CD14-positive monocyte (primary cell): ENCODE measurements at regions not wholly inside any gene's neighbourhood (a gene's known extent, or its start where the extent isn't known, plus 50 kb on each side); places are given as distances from the start of the nearest gene placed in this dataset.

Experiments used
- DNase-seq, 3 donors: peaks; one replicate each; pipeline ENCODE4 v3.0.0-alpha.2; 2011 to 2022
- H2AFZ ChIP-seq: 2 replicates; pipeline ENCODE4 v1.6.0; 2012; ENCODE audit warnings: mild to moderate bottlenecking, low read depth, low read length, inconsistent platforms; ENCODE audit not compliant: insufficient read depth, poor library complexity, severe bottlenecking
- H3K27ac ChIP-seq, 2 donors: 1 replicate in 1 of 2; 2 replicates in 1 of 2; pipeline ENCODE4 v1.5.1; 2012 to 2013; ENCODE audit warnings: low read length in 2 of 2, control low read depth in 1 of 2, inconsistent platforms in 1 of 2, low read depth in 1 of 2, mild to moderate bottlenecking in 1 of 2
- H3K27me3 ChIP-seq, 2 donors: one replicate each; pipeline versions ENCODE4 v1.6.0 to v1.6.1; 2011 to 2013; ENCODE audit warnings: low read length in 2 of 2; ENCODE audit not compliant: control insufficient read depth in 2 of 2, insufficient read depth in 2 of 2
- H3K36me3 ChIP-seq, 2 donors: replicated peaks in 1 of 2; 1 replicate in 1 of 2; 2 replicates in 1 of 2; pipeline versions ENCODE4 v1.5.1 to v1.6.1; 2012 to 2013; ENCODE audit warnings: low read length in 2 of 2, control low read depth in 1 of 2, inconsistent platforms in 1 of 2, mild to moderate bottlenecking in 1 of 2; ENCODE audit not compliant: insufficient read depth in 2 of 2, control insufficient read depth in 1 of 2
- H3K4me1 ChIP-seq, 2 donors: 1 replicate in 1 of 2; 2 replicates in 1 of 2; pipeline versions ENCODE4 v1.5.1 to v1.6.1; 2012 to 2013; ENCODE audit warnings: low read length in 2 of 2, control low read depth in 1 of 2, inconsistent platforms in 1 of 2, mild to moderate bottlenecking in 1 of 2, moderate library complexity in 1 of 2; ENCODE audit not compliant: insufficient read depth in 2 of 2, control insufficient read depth in 1 of 2
- H3K4me2 ChIP-seq: replicated peaks from 2 replicates; pipeline ENCODE3; 2012; ENCODE audit warnings: low read length, moderate library complexity, mild to moderate bottlenecking; ENCODE audit not compliant: poor library complexity, severe bottlenecking; ENCODE audit errors: extremely low read depth
- H3K4me3 ChIP-seq, 3 experiments: fragments of 200-600 bp in 1 of 3; sonication (generic) in 1 of 3; replicated peaks in 1 of 3; 1 replicate in 2 of 3; 2 replicates in 1 of 3; pipeline ENCODE4 v1.5.1; 2011 to 2013; ENCODE audit warnings: low read length in 3 of 3, mild to moderate bottlenecking in 3 of 3, control low read depth in 2 of 3, low read depth in 2 of 3, inconsistent platforms in 1 of 3, moderate library complexity in 1 of 3
- H3K79me2 ChIP-seq: 2 replicates; pipeline ENCODE4 v1.6.0; 2012; ENCODE audit warnings: mild to moderate bottlenecking, control low read depth, inconsistent platforms, low read length, moderate library complexity; ENCODE audit not compliant: insufficient read depth
- H3K9ac ChIP-seq: 2 replicates; pipeline ENCODE4 v1.6.0; 2017; ENCODE audit warnings: low read length, mild to moderate bottlenecking; ENCODE audit not compliant: insufficient read depth, poor library complexity, severe bottlenecking
- H3K9me3 ChIP-seq, 2 donors: replicated peaks in 1 of 2; 1 replicate in 1 of 2; 2 replicates in 1 of 2; pipeline versions ENCODE4 v1.5.1 to v1.6.1; 2012 to 2013; ENCODE audit warnings: low read length in 2 of 2, control low read depth in 1 of 2; ENCODE audit not compliant: control insufficient read depth in 1 of 2, insufficient read depth in 1 of 2
- H4K20me1 ChIP-seq: 2 replicates; pipeline ENCODE4 v1.6.0; 2012; ENCODE audit warnings: mild to moderate bottlenecking, low read length, control low read depth, moderate library complexity; ENCODE audit not compliant: insufficient read depth
- H3K27ac Mint-ChIP-seq, 7 donors: one replicate each; pipeline ENCODE4 v1.8.0; 2020; ENCODE audit warnings: mild to moderate bottlenecking in 7 of 7, mixed read lengths in 7 of 7, moderate library complexity in 6 of 7, inconsistent platforms in 2 of 7
- H3K27me3 Mint-ChIP-seq, 3 donors: one replicate each; pipeline ENCODE4 v1.8.0; 2021 to 2022; ENCODE audit warnings: low read depth in 3 of 3, mild to moderate bottlenecking in 3 of 3, mixed read lengths in 3 of 3, moderate library complexity in 3 of 3, inconsistent platforms in 1 of 3
- H3K36me3 Mint-ChIP-seq, 2 donors: one replicate each; pipeline ENCODE4 v1.8.0; 2020; ENCODE audit warnings: mixed read lengths in 2 of 2, inconsistent platforms in 1 of 2, mild to moderate bottlenecking in 1 of 2
- H3K4me1 Mint-ChIP-seq: one replicate; pipeline ENCODE4 v1.8.0; 2020; ENCODE audit warnings: mild to moderate bottlenecking, mixed read lengths
- H3K4me3 Mint-ChIP-seq, 2 donors: one replicate each; pipeline ENCODE4 v1.8.0; 2020; ENCODE audit warnings: mild to moderate bottlenecking in 2 of 2, mixed read lengths in 2 of 2, moderate library complexity in 1 of 2
- H3K9me3 Mint-ChIP-seq, 7 donors: one replicate each; pipeline ENCODE4 v1.8.0; 2020 to 2022; ENCODE audit warnings: mixed read lengths in 7 of 7, mild to moderate bottlenecking in 6 of 7, moderate library complexity in 6 of 7, inconsistent platforms in 2 of 7
- CTCF ChIP-seq: fragments of 200-600 bp; IDR thresholded peaks from one replicate; pipeline ENCODE4 v1.8.0; 2022; ENCODE audit warnings: antibody characterized with exemption, mild to moderate bottlenecking
- WGBS: methylation state at CpG from one replicate; pipeline ENCODE4 v1.1.5; 2013; ENCODE audit warnings: missing lambda C conversion rate; ENCODE audit not compliant: insufficient coverage; 5-methylcytosine and 5-hydroxymethylcytosine counted together
- intact Hi-C, 2 donors: fragments of 100-400 bp; cut with micrococcal nuclease; formaldehyde crosslinking; loops; one replicate each; pipeline versions ENCODE4 v1.15.0 to v1.15.1; 2023

GRCh38 chr9:115216873-115217272 is 98.9 kb upstream of the TNC start:
- DNase-seq: no peak
- Histone ChIP-seq H3K27me3 (no peaks in the 10 kb centered on the region), H3K27ac (no peak overlapping the region), H2AFZ (no peak overlapping the region), H3K4me3 (no peak overlapping the region), H3K4me1 (no peaks in the 10 kb centered on the region), H3K9ac (no peak overlapping the region), H3K9me3 (no peaks in the 10 kb centered on the region), H3K79me2 (no peaks in the 10 kb centered on the region), H4K20me1 (no peaks in the 10 kb centered on the region), H3K4me2 (no peak overlapping the region), H3K36me3 (no peaks in the 10 kb centered on the region)
- intact Hi-C loops: no loop called here
- no peaks in the 10 kb centered on the region for H3K4me1 Mint-ChIP-seq
- peaks cover 0 to 6% (median 3%) of the 10 kb centered on the region in 7 donors for H3K9me3 Mint-ChIP-seq
- no peak for TF ChIP-seq CTCF
- H3K36me3 Mint-ChIP-seq: no peaks in the 10 kb centered on the region
- no peak overlapping the region for H3K27ac Mint-ChIP-seq
- WGBS: 100% methylated on average over 5 of the region's 6 CpGs
- H3K27me3 Mint-ChIP-seq: peaks cover 2 to 6% (median 4%) of the 10 kb centered on the region in 3 donors
- no peak overlapping the region for H3K4me3 Mint-ChIP-seq

- no peak overlapping the region for H3K27ac ChIP-seq
- no peak overlapping the region for H3K4me2 ChIP-seq
- H3K9me3 ChIP-seq: no peaks in the 10 kb centered on the region
- H3K9ac ChIP-seq: no peak overlapping the region
- no peak for DNase-seq
- Mint-ChIP-seq H3K4me3 (no peak overlapping the region), H3K27ac (no peak overlapping the region), H3K36me3 (no peaks in the 10 kb centered on the region), H3K4me1 (no peaks in the 10 kb centered on the region), H3K9me3 (peaks cover 0 to 6% (median 2%) of the 10 kb centered on the region in 7 donors), H3K27me3 (peaks cover 4 to 6% (median 5%) of the 10 kb centered on the region in 3 donors)
- H3K27me3 ChIP-seq: no peaks in the 10 kb centered on the region
- H3K79me2 ChIP-seq: no peaks in the 10 kb centered on the region
- no peaks in the 10 kb centered on the region for H3K4me1 ChIP-seq
- TF ChIP-seq CTCF: no peak
- 100% methylated on average over 3 of the region's 8 CpGs for WGBS
- H3K4me3 ChIP-seq: no peak overlapping the region
- intact Hi-C loops: no loop called here
- H2AFZ ChIP-seq: no peak overlapping the region
- H4K20me1 ChIP-seq: no peaks in the 10 kb centered on the region
- H3K36me3 ChIP-seq: no peaks in the 10 kb centered on the region
These were observed 102.5 kb upstream of the TNC start for GRCh38 chr9:115220319-115221005.
